ENCODE measurements at regions not wholly inside any gene's neighbourhood (a gene's known extent, or its start where the extent isn't known, plus 50 kb on each side); places are given as distances from the start of the nearest gene placed in this dataset.

GRCh38 chr12:90170740-90171139 is 462.1 kb upstream of the ATP2B1 start:
- no peak overlapping the region for H3K27ac Mint-ChIP-seq
- H3K4me3 Mint-ChIP-seq, result no peak overlapping the region
- H3K27me3 Mint-ChIP-seq, result no peaks in the 10 kb centered on the region
- no peaks in the 10 kb centered on the region for H3K36me3 Mint-ChIP-seq (ENCODE audit: low read depth)
- H3K4me1 Mint-ChIP-seq, result peaks cover 6% of the 10 kb centered on the region
- no peaks in the 10 kb centered on the region for H3K9me3 Mint-ChIP-seq
- ATAC-seq (replicated peaks), result no peak

GRCh38 chr12:90167518-90168208 is 459.0 kb upstream of the ATP2B1 start:
- H3K4me3 Mint-ChIP-seq, result no peak overlapping the region
- no peak overlapping the region for H3K27ac Mint-ChIP-seq

DNA sequence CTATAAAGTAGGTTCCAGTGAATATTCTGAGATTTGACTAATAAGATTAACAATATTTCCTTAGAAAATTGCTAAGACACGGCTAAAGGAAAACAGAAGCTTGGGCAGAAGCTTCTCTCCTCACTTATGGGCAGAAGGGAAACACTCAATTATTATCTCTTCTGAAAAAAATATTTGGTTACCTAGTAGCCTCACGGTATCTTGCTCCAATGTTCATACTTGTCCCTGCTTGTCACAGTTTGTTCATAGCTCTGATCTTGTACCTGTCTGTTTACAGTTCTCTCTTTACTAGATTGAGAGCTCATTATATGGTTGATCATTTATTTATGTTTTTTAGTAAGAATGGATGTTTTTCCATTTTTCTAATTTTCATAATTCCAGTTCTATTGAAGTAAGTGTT is 458.0 kb upstream of the ATP2B1 start:
- H3K4me1 Mint-ChIP-seq, result no peaks in the 10 kb centered on the region
- H3K9me3 Mint-ChIP-seq, result no peaks in the 10 kb centered on the region
- H3K4me3 Mint-ChIP-seq, result no peak overlapping the region
- no peaks in the 10 kb centered on the region for H3K27me3 Mint-ChIP-seq
- ATAC-seq (replicated peaks), result no peak
- H3K36me3 Mint-ChIP-seq (ENCODE audit: low read depth), result no peaks in the 10 kb centered on the region
- H3K27ac Mint-ChIP-seq, result no peak overlapping the region

More at GRCh38 chr12:90167518-90168208, 459.0 kb upstream of the ATP2B1 start:
- ATAC-seq (replicated peaks), result no peak
- Mint-ChIP-seq H3K9me3 (no peaks in the 10 kb centered on the region), H3K4me1 (no peaks in the 10 kb centered on the region), H3K36me3 (ENCODE audit: low read depth) (no peaks in the 10 kb centered on the region), H3K27me3 (no peaks in the 10 kb centered on the region)

- Mint-ChIP-seq H3K27me3 (no peaks in the 10 kb centered on the region), H3K36me3 (ENCODE audit: low read depth) (no peaks in the 10 kb centered on the region), H3K4me3 (no peak overlapping the region), H3K4me1 (no peaks in the 10 kb centered on the region), H3K9me3 (no peaks in the 10 kb centered on the region), H3K27ac (no peak overlapping the region)
- ATAC-seq (replicated peaks), result no peak
Observed at GRCh38 chr12:90166012-90166411, 457.4 kb upstream of the ATP2B1 start.

DNA sequence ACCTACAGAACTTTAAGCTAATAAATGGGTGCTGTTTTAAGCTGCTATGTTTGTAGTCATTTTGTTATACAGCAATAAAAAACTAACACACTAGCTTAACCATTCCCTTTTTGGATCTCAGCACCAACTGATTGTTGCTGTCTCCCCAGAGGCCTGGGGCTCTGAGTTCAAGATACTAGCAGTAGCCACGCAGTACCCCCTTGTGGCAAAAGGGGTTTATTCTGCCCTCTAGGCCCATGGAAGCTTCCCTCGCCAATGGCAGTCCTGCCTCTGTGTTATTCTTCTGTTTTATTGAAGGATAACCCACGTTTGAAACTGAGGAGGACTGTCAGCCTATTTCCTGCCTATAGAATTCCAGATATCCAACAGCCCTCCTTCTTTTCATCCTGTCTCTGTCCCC is 455.3 kb upstream of the ATP2B1 start:
- Mint-ChIP-seq H3K4me1 (no peaks in the 10 kb centered on the region), H3K36me3 (ENCODE audit: low read depth) (no peaks in the 10 kb centered on the region), H3K9me3 (no peaks in the 10 kb centered on the region), H3K27ac (no peak overlapping the region), H3K4me3 (no peak overlapping the region), H3K27me3 (no peaks in the 10 kb centered on the region)
- ATAC-seq (replicated peaks), result no peak

DNA sequence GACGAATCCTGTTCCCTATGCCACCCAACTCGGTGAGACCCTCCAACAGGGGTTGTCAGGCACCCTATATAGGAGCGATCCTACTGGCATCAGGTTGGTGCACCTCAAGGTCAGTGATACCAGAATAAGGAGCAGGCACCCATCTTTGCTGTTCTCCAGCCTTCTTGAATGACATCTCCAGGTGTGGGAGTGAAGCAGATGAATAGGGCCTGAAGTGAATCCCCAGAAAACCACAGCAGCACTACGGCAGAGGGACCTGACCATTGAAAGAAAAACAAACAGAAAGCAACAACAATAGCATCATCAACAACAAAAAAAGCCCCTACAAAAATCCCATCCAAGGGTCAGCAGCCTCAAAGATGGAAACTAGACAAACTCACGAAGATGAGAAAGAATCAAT is 445.2 kb upstream of the ATP2B1 start:
- H3K9me3 Mint-ChIP-seq, result no peaks in the 10 kb centered on the region
- H3K27ac Mint-ChIP-seq, result no peak overlapping the region
- no peaks in the 10 kb centered on the region for H3K4me1 Mint-ChIP-seq
- no peaks in the 10 kb centered on the region for H3K36me3 Mint-ChIP-seq (ENCODE audit: low read depth)
- no peak for ATAC-seq (replicated peaks)
- no peak overlapping the region for H3K4me3 Mint-ChIP-seq
- no peaks in the 10 kb centered on the region for H3K27me3 Mint-ChIP-seq

DNA sequence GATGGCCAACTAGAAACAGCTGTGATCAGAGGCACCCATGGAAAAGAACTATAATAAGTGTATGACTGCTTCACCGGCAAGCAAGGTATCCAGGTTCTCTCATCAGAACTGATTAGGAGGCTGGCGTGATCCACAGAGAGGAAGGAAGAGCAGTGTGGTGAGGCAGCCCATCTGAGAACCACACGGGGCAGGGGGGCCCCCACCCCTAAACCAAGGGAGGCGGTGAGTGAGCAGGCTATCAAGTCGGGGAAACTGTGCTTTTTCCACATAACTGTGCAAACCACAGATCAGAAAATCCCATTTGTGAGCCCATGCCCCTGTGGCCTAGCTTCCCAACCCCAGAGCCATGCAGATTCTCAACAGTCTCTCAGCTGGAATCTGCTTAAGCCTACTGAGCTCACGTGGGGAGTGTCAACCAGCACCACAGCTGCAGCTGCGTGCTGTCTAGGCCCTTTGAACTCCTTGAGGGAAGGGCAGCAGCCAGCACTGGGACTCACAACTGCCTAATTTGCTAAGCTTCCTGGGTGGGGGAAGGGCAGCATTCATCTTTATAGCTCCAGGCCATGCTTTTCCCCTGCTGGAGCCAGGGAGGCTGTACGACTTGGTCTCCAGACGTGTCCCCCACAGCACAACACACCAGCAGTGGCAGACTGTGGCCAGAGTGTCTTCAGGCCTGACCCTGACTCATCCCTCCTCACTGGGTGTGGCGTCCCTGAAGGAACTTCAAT is 444.4 kb upstream of the ATP2B1 start:
- Mint-ChIP-seq H3K36me3 (ENCODE audit: low read depth) (no peaks in the 10 kb centered on the region), H3K27ac (no peak overlapping the region), H3K4me1 (no peaks in the 10 kb centered on the region), H3K27me3 (peaks cover 2% of the 10 kb centered on the region), H3K4me3 (no peak overlapping the region), H3K9me3 (peaks cover 2% of the 10 kb centered on the region)
- ATAC-seq (replicated peaks), result no peak

GRCh38 chr12:90151491-90152015 is 442.9 kb upstream of the ATP2B1 start:
- H3K27me3 Mint-ChIP-seq, result peaks cover 6% of the 10 kb centered on the region
- peaks cover 9% of the 10 kb centered on the region for H3K9me3 Mint-ChIP-seq
- H3K27ac Mint-ChIP-seq, result no peak overlapping the region
- H3K4me1 Mint-ChIP-seq, result no peaks in the 10 kb centered on the region
- no peak for ATAC-seq (replicated peaks)
- no peak overlapping the region for H3K4me3 Mint-ChIP-seq
- H3K36me3 Mint-ChIP-seq (ENCODE audit: low read depth), result no peaks in the 10 kb centered on the region

GRCh38 chr12:90149453-90149852 is 440.8 kb upstream of the ATP2B1 start:
- ATAC-seq (replicated peaks), result no peak
- no peaks in the 10 kb centered on the region for H3K36me3 Mint-ChIP-seq (ENCODE audit: low read depth)
- no peak overlapping the region for H3K4me3 Mint-ChIP-seq
- no peak overlapping the region for H3K27ac Mint-ChIP-seq
- peaks cover 9% of the 10 kb centered on the region for H3K9me3 Mint-ChIP-seq
- peaks cover 10% of the 10 kb centered on the region for H3K27me3 Mint-ChIP-seq
- H3K4me1 Mint-ChIP-seq, result no peaks in the 10 kb centered on the region

DNA sequence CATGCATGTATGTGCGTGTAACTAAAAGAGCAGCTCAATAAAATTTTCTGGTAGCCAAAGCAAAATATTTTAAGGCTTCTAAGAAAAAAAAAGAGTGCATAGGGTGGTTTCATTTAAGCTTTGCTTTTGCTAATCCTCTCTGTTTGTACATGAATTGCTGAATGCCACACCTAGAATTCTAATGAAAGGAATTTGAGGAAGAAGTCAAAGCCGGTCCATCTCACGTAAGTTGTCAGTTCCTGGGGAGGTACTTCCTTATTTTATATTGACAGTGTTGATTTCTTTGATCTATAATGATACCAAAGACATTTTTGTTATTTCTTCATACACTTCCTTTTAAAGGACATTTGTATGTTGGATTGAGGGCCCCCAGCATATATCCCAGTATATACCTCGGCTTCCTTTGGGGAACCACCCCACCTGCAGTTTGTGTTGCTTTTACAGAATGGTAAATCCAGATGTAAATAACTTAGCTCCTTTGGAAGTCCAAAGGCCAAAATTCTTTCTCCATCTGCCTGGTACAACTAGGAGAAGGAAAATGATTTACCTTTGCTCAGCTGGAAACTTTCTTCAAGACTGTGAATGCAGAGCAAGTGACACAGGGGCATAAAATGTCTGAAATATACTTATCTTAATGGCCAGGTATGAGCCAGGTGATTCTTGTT is 420.9 kb upstream of the ATP2B1 start:
- H3K4me3 Mint-ChIP-seq, result no peak overlapping the region
- H3K27ac Mint-ChIP-seq, result no peak overlapping the region
- H3K36me3 Mint-ChIP-seq (ENCODE audit: low read depth), result no peaks in the 10 kb centered on the region
- ATAC-seq (replicated peaks), result no peak
- no peaks in the 10 kb centered on the region for H3K9me3 Mint-ChIP-seq
- H3K4me1 Mint-ChIP-seq, result no peaks in the 10 kb centered on the region
- peaks cover 5% of the 10 kb centered on the region for H3K27me3 Mint-ChIP-seq

DNA sequence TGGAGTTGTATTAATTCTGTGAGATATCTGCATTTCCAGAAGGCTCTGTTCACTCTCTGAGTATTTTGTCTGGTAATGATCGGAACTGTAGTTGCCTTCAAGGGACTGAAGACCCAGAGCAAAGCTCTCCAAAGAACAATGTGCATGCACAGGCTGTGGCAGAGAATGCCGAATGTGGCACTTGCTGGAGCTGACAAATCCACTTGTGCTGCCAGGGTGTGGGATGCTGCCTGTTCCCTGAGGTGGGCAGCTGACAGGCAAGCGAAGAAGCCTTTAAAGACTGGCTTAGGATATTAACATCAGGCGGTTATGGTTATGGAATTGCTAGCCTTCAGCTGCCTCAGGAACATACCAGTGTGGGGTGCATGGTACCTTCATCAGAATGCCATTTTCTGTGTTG is 419.9 kb upstream of the ATP2B1 start:
- H3K27ac Mint-ChIP-seq, result no peak overlapping the region
- H3K36me3 Mint-ChIP-seq (ENCODE audit: low read depth), result no peaks in the 10 kb centered on the region
- H3K27me3 Mint-ChIP-seq, result peaks cover 5% of the 10 kb centered on the region
- H3K4me3 Mint-ChIP-seq, result no peak overlapping the region
- no peaks in the 10 kb centered on the region for H3K4me1 Mint-ChIP-seq
- no peaks in the 10 kb centered on the region for H3K9me3 Mint-ChIP-seq
- no peak for ATAC-seq (replicated peaks)

- no peaks in the 10 kb centered on the region for H3K4me1 Mint-ChIP-seq
- no peak for ATAC-seq (replicated peaks)
- H3K36me3 Mint-ChIP-seq (ENCODE audit: low read depth), result no peaks in the 10 kb centered on the region
- peaks cover 5% of the 10 kb centered on the region for H3K27me3 Mint-ChIP-seq
- no peak overlapping the region for H3K4me3 Mint-ChIP-seq
- no peak overlapping the region for H3K27ac Mint-ChIP-seq
- H3K9me3 Mint-ChIP-seq, result peaks cover 3% of the 10 kb centered on the region
Observed at GRCh38 chr12:90126125-90126524, 417.5 kb upstream of the ATP2B1 start.

DNA sequence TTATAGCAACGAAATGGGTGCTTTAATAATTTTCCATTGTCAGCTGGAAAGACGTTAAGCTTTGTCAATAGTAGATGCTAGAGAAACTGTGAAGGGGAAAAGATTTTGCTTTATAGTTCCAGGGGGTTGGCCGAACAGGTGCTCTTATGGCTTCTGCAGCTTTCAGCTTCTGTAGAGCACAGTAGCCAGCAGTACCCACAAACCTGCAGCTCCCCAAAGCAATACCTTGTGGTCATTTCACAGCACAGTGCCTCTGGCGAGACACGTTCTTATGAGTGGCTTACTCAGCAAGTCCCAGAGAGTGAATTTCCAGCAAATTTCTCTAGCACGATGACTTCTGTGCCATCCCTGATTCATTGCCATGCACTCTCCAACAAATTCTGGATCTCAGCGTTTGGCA is 416.3 kb upstream of the ATP2B1 start:
- Mint-ChIP-seq H3K27me3 (peaks cover 5% of the 10 kb centered on the region), H3K4me3 (no peak overlapping the region), H3K4me1 (no peaks in the 10 kb centered on the region), H3K27ac (no peak overlapping the region), H3K9me3 (peaks cover 11% of the 10 kb centered on the region), H3K36me3 (ENCODE audit: low read depth) (no peaks in the 10 kb centered on the region)
- ATAC-seq (replicated peaks), result no peak

DNA sequence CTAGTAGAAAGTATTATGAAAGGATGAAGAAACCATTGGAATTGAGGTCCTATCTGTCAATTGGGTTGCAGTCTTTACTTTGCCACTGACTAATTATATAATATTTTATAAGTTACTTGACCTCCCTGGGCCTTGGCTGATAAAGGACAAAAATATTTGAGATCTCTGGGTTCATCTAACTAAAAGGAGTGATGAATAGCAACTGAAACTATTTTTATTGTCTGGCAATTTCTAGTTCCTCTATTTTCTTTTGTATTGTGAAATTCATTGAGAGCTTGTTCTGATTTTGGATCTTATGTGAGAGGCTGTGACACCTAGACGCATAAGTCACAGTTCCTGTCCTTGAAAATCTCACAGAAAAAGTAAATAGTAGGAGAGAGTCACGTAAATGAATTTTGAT is 415.7 kb upstream of the ATP2B1 start:
- Mint-ChIP-seq H3K4me3 (no peak overlapping the region), H3K9me3 (peaks cover 15% of the 10 kb centered on the region), H3K4me1 (no peaks in the 10 kb centered on the region), H3K27ac (no peak overlapping the region), H3K36me3 (ENCODE audit: low read depth) (no peaks in the 10 kb centered on the region), H3K27me3 (peaks cover 5% of the 10 kb centered on the region)
- no peak for ATAC-seq (replicated peaks)

- peaks cover 5% of the 10 kb centered on the region for H3K27me3 Mint-ChIP-seq
- H3K36me3 Mint-ChIP-seq (ENCODE audit: low read depth), result no peaks in the 10 kb centered on the region
- no peak overlapping the region for H3K27ac Mint-ChIP-seq
- H3K9me3 Mint-ChIP-seq, result peaks cover 17% of the 10 kb centered on the region
- no peak overlapping the region for H3K4me3 Mint-ChIP-seq
- H3K4me1 Mint-ChIP-seq, result no peaks in the 10 kb centered on the region
- ATAC-seq (replicated peaks), result no peak
Observed at GRCh38 chr12:90122681-90123080, 414.0 kb upstream of the ATP2B1 start.

Data from activated T-helper 17 cell treated with anti-CD3 and anti-CD28 coated beads, Interleukin-2, amount 50 U/mL, for 72 hours (primary cell).